Aorta (tissue), 5 donors: ENCODE measurements at regions not wholly inside any gene's neighbourhood (a gene's known extent, or its start where the extent isn't known, plus 50 kb on each side); places are given as distances from the start of the nearest gene placed in this dataset.

Experiments
- ATAC-seq: fragments of 200-7000 bp; cut with Tn5 transposase; one replicate; pipeline ENCODE4 v1.9.1; 2022; ENCODE audit warnings: moderate library complexity; ENCODE audit not compliant: low FRiP score
- DNase-seq, 2 donors: peaks; one replicate each; pipeline ENCODE4 v3.0.0-alpha.2; 2020
- H3K27ac ChIP-seq, 2 donors: one replicate each; pipeline ENCODE4 v1.5.1; 2013; ENCODE audit warnings: low read length in 2 of 2, mild to moderate bottlenecking in 2 of 2, moderate library complexity in 2 of 2, control low read depth in 1 of 2, inconsistent platforms in 1 of 2, low read depth in 1 of 2
- H3K27me3 ChIP-seq, 2 donors: one replicate each; pipeline ENCODE4 v1.6.1; 2013; ENCODE audit warnings: control low read depth in 1 of 2, low read length in 1 of 2, mild to moderate bottlenecking in 1 of 2, moderate library complexity in 1 of 2; ENCODE audit not compliant: insufficient read depth in 2 of 2, control insufficient read depth in 1 of 2
- H3K36me3 ChIP-seq, 2 donors: one replicate each; pipeline ENCODE4 v1.6.1; 2013; ENCODE audit warnings: control low read depth in 1 of 2, low read length in 1 of 2, mild to moderate bottlenecking in 1 of 2; ENCODE audit not compliant: insufficient read depth in 2 of 2, control insufficient read depth in 1 of 2
- H3K4me1 ChIP-seq, 2 donors: one replicate each; pipeline ENCODE4 v1.6.1; 2013; ENCODE audit warnings: low read length in 2 of 2, control low read depth in 1 of 2, mild to moderate bottlenecking in 1 of 2, moderate library complexity in 1 of 2; ENCODE audit not compliant: insufficient read depth in 2 of 2, control insufficient read depth in 1 of 2
- H3K4me3 ChIP-seq, 2 donors: one replicate each; pipeline ENCODE4 v1.5.1; 2013; ENCODE audit warnings: low read length in 2 of 2, control low read depth in 1 of 2, mild to moderate bottlenecking in 1 of 2
- H3K9me3 ChIP-seq: one replicate; pipeline ENCODE4 v1.6.1; 2013; ENCODE audit warnings: mild to moderate bottlenecking, low read length; ENCODE audit not compliant: control insufficient read depth
- WGBS, 2 donors: extraction: QIAGEN DNeasy Blood & Tissue Kit; methylation state at CpG; one replicate each; pipeline ENCODE4 v1.1.7; 2013; 5-methylcytosine and 5-hydroxymethylcytosine counted together
- intact Hi-C, 2 donors: fragments of 100-400 bp; cut with DNase I; formaldehyde crosslinking; loops; one replicate each; pipeline versions ENCODE4 v1.14.2 to v1.15.0; 2022
- donor health status: healthy with polysubstance abuse.
- donor health status: Bipolar disorder and iron deficiency.
- donor health status: DM: no; HTN: no; CAD: no.
- donor health status: DM: no; HTN: no; CAD: no.
- donor health status: DM: yes; HTN: yes; CAD: no.

GRCh38 chr5:81879936-81880335 lies 91.9 kb upstream of the ATG10 start:
- no peaks in the 10 kb centered on the region for H3K27me3 ChIP-seq
- no peak for ATAC-seq
- no peaks in the 10 kb centered on the region for H3K36me3 ChIP-seq
- intact Hi-C loops = no loop called here
- no peaks in the 10 kb centered on the region for H3K9me3 ChIP-seq
- H3K4me3 ChIP-seq = no peak overlapping the region
- H3K27ac ChIP-seq = no peak overlapping the region
- 74 to 82% methylated on average over 3 of the region's 3 CpGs for WGBS, 2 donors
- no peaks in the 10 kb centered on the region for H3K4me1 ChIP-seq
- no peak for DNase-seq

DNA sequence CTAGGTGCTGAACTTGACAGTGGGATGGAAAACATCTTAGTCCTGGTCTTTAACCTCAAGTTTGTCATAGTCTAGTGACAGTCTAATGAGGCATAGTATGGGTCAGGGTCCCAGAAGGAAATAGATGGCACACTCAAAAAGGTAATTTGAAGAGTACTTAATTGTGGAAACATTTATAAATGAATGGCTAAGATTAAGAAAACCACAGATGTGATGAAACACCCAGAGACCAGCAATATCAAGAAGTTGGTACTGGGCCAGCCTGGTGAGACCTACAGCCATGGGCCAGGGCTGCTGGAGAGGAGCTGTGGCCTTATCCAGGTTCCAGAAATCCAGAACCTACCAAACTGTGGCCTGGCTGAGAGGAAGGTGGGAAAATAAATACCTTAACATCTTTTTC lies 93.5 kb upstream of the ATG10 start:
- intact Hi-C loops = no loop called here
- Histone ChIP-seq H3K9me3 (peaks cover 2% of the 10 kb centered on the region), H3K27me3 (no peaks in the 10 kb centered on the region), H3K4me1 (no peaks in the 10 kb centered on the region), H3K27ac (no peak overlapping the region), H3K36me3 (no peaks in the 10 kb centered on the region), H3K4me3 (no peak overlapping the region)
- no peak for ATAC-seq
- no peak for DNase-seq

DNA sequence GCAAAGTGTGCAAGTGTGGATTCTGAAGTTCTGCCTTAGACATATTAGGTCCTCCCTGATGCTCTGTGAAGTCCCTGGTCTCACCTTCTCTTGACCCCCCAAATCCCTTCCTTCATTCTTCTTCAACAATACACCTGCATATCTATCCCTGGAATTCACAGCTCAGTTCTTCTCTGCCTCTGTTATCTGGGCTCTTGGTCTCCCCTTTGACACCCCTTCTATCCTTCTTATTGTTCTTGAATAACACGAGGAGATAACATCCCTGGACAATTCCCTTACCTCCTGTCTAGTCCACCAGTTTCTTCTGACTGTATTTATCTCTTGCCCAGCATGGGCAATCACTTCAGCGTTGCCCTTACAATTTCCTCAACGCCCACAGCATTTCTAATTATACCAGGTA lies 104.8 kb upstream of the ATG10 start:
- intact Hi-C loops = no loop called here
- Histone ChIP-seq H3K9me3 (no peaks in the 10 kb centered on the region), H3K27ac (no peak overlapping the region), H3K27me3 (no peaks in the 10 kb centered on the region), H3K4me1 (no peaks in the 10 kb centered on the region), H3K36me3 (no peaks in the 10 kb centered on the region), H3K4me3 (no peak overlapping the region)
- DNase-seq (no peak), ATAC-seq (no peak)
- WGBS, 2 donors = 79 to 81% methylated on average over 3 of the region's 3 CpGs

DNA sequence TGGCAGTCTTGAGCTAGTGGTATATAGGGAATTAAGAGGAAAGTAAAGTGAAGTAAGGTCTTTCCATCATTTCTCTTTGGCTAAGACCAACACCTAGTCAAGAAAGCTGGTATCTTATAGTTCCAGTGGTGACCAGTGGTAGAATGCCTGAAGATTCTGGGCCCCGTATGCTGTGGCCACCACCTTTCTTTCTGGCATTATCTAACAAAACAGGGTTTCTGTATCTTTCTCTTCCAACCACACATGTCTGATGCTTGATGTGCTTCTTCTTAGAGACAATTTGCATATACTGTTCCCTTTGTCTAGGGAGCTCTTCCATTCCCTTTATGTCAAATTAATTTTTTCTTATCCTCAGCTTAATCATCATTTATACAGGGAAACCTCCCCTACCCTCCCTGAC lies 109.9 kb upstream of the SSBP2 start:
- no peak overlapping the region for H3K4me3 ChIP-seq
- ATAC-seq (no peak), DNase-seq (no peak)
- H3K27ac ChIP-seq = no peak overlapping the region
- no peaks in the 10 kb centered on the region for H3K27me3 ChIP-seq
- no peaks in the 10 kb centered on the region for H3K9me3 ChIP-seq
- H3K4me1 ChIP-seq = no peaks in the 10 kb centered on the region
- intact Hi-C loops = no loop called here
- 96 to 99% methylated on average over 1 of the region's 1 CpG for WGBS, 2 donors
- H3K36me3 ChIP-seq = no peaks in the 10 kb centered on the region

- no peaks in the 10 kb centered on the region for H3K27me3 ChIP-seq
- intact Hi-C loops = loop anchor here (10.0 kb wide), 2 partner anchors 305 to 625 kb away; partner anchors contain the start of gene CKMT2 (in 1 of the 2)
- DNase-seq (no peak), ATAC-seq (no peak)
- H3K4me3 ChIP-seq = no peak overlapping the region
- H3K9me3 ChIP-seq = no peaks in the 10 kb centered on the region
- H3K27ac ChIP-seq = no peak overlapping the region
- H3K36me3 ChIP-seq = no peaks in the 10 kb centered on the region
- 97% methylated on average over 6 of the region's 6 CpGs for WGBS, 2 donors
- no peaks in the 10 kb centered on the region for H3K4me1 ChIP-seq
Measured at GRCh38 chr5:81859624-81860023, 108.7 kb upstream of the SSBP2 start.

DNA sequence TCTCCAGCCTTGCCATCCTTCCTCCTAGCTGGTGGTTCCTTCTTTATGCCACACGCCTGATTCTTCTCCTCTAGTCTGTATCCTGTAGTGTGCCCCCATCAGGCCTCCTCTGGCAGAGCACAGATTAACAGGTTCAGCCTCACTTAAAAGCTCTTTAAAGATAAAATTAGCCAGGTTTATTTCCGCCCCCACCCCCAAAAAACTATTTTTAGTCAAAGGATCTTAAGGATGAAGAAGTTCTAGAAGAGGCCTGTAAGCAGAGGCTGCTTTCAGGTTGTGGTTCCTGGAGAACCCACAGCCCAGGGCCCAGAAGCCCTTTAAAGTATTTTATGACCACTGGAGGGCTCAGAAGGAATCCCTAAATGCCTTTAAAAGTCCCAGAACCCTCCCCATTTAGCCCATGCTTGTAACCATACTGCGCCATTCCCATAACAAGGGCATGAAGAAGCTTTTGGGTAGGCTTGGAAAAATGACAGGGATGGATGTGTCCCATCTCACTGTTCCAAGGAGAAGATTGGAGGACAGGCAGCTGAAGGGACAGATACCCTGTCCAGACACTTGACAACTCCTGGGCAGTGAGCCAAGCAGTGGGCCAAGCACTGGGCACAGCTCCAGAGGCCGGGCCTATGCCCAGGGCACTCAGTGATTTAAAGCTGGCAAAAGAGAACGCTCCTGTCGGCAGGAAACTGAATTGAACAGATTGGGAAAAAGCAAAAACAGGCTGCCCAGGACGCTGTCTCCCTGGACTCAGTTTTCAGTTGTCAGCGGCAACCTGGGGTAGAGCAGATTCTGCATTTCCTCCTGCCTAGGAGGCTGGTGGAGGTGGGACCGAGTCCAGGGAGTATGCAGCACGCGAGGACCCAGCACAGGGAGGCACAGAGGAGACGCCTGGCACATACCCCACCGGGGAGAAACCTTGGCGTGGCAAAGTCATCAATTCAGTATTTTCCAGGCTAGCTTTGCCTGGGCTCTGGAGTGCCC lies 106.3 kb upstream of the SSBP2 start:
- Histone ChIP-seq H3K4me3 (no peak overlapping the region), H3K27ac (peak overlapping the region; percentile 65 to 98), H3K9me3 (no peaks in the 10 kb centered on the region), H3K27me3 (no peaks in the 10 kb centered on the region), H3K36me3 (no peaks in the 10 kb centered on the region), H3K4me1 (no peaks in the 10 kb centered on the region)
- ATAC-seq (peak; percentile 53), DNase-seq (peak; percentile 77 to 81)
- intact Hi-C loops = loop anchor here (2.0 to 10.0 kb wide), 3 partner anchors 114 to 622 kb away; partner anchors contain the start of gene CKMT2 (in 1 of the 2)
- 9 to 12% methylated on average over 14 of the region's 14 CpGs for WGBS, 2 donors

DNA sequence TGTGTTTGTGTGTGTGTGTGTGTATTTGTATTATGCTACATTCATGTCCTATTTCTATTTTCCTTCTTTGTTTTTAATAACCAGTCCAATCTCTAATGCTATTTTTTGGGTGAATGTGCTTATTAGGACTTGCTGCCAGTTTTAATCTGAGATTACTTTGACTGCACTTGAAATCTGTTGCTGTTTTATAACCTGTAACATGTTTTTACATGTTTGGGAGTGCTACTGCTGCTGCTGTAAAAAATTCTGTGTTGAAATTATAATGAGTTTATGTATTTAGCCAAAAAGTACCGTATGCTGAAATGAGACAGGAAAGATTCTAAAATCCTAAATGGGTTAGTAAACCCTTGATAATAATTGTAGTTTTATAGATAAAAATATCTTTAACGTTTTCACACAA lies 104.7 kb upstream of the SSBP2 start:
- ATAC-seq (no peak), DNase-seq (no peak)
- H3K27me3 ChIP-seq = no peaks in the 10 kb centered on the region
- WGBS, 2 donors = 5 to 6% methylated on average over 2 of the region's 2 CpGs
- peaks cover 0 to 5% of the 10 kb centered on the region in 2 donors for H3K4me1 ChIP-seq
- H3K36me3 ChIP-seq = no peaks in the 10 kb centered on the region
- H3K4me3 ChIP-seq = no peak overlapping the region
- H3K9me3 ChIP-seq = no peaks in the 10 kb centered on the region
- intact Hi-C loops = loop anchor here (10.0 kb wide), 2 partner anchors 309 to 621 kb away; partner anchors contain the start of gene CKMT2 (in 1 of the 2)
- peak overlapping the region in 1 of 2 donors; percentile 87 for H3K27ac ChIP-seq

- Histone ChIP-seq H3K36me3 (no peaks in the 10 kb centered on the region), H3K4me1 (peaks cover 5 to 12% of the 10 kb centered on the region in 2 donors), H3K9me3 (no peaks in the 10 kb centered on the region), H3K27ac (no peak overlapping the region), H3K4me3 (no peak overlapping the region), H3K27me3 (no peaks in the 10 kb centered on the region)
- DNase-seq = no peak
- intact Hi-C loops = loop anchor here (5.0 to 10.0 kb wide), 6 partner anchors 117 to 620 kb away; partner anchors contain the start of genes ATG10 (in 1 of the 2) and CKMT2 (in 1 of the 2)
- no peak for ATAC-seq
- 3 to 9% methylated on average over 3 of the region's 3 CpGs for WGBS, 2 donors
Measured at GRCh38 chr5:81854915-81855314, 104.0 kb upstream of the SSBP2 start.

- Histone ChIP-seq H3K27me3 (no peaks in the 10 kb centered on the region), H3K36me3 (no peaks in the 10 kb centered on the region), H3K4me3 (no peak overlapping the region), H3K9me3 (no peaks in the 10 kb centered on the region), H3K4me1 (peaks cover 5 to 12% of the 10 kb centered on the region in 2 donors), H3K27ac (no peak overlapping the region)
- ATAC-seq (no peak), DNase-seq (no peak)
- intact Hi-C loops = loop anchor here (5.0 to 10.0 kb wide), 6 partner anchors 118 to 620 kb away; partner anchors contain the start of genes ATG10 (in 1 of the 2) and CKMT2 (in 1 of the 2)
Measured at GRCh38 chr5:81854485-81854884, 103.6 kb upstream of the SSBP2 start.
